Neural cell (in vitro differentiated cells): ENCODE measurements at regions not wholly inside any gene's neighbourhood (a gene's known extent, or its start where the extent isn't known, plus 50 kb on each side); places are given as distances from the start of the nearest gene placed in this dataset.

ENCODE experiments used
- H2AFZ ChIP-seq: fragments of 200-600, 300-800 bp; sonication (generic), shearing (Covaris generic); 2 replicates; pipeline ENCODE4 v1.6.0; 2014; ENCODE audit warnings: low read depth, mild to moderate bottlenecking, antibody characterized with exemption, low read length, moderate library complexity
- H3F3A ChIP-seq: fragments of 200-600 bp; shearing (Covaris generic); 2 replicates; pipeline ENCODE4 v1.6.1; 2016; ENCODE audit warnings: mild to moderate bottlenecking, moderate library complexity, mixed read lengths, antibody characterized with exemption, low read length; ENCODE audit not compliant: insufficient read depth, poor library complexity, severe bottlenecking
- H3K27ac ChIP-seq: fragments of 200-600, 300-800 bp; sonication (generic), shearing (Covaris generic); 2 replicates; pipeline ENCODE4 v1.5.1; 2014; ENCODE audit warnings: mild to moderate bottlenecking, low read length, moderate library complexity
- H3K27me3 ChIP-seq: fragments of 300-800, 200-600 bp; sonication (generic), shearing (Covaris generic); 2 replicates; pipeline ENCODE4 v1.6.0; 2014; ENCODE audit warnings: mild to moderate bottlenecking, low read depth, low read length, moderate library complexity; ENCODE audit not compliant: insufficient read depth
- H3K36me3 ChIP-seq: fragments of 300-800, 200-600 bp; sonication (generic), shearing (Covaris generic); 2 replicates; pipeline ENCODE4 v1.5.1; 2014; ENCODE audit warnings: mild to moderate bottlenecking, antibody characterized with exemption, low read length, moderate library complexity; ENCODE audit not compliant: insufficient read depth
- H3K4me2 ChIP-seq: fragments of 300-800, 200-600 bp; sonication (generic), shearing (Covaris generic); 2 replicates; pipeline ENCODE4 v1.6.0; 2014; ENCODE audit warnings: mild to moderate bottlenecking, low read length
- H3K4me3 ChIP-seq: fragments of 300-800, 200-600 bp; sonication (generic), shearing (Covaris generic); 2 replicates; pipeline ENCODE4 v1.5.1; 2014; ENCODE audit warnings: mild to moderate bottlenecking, low read length, moderate library complexity
- H3K79me2 ChIP-seq: fragments of 200-600 bp; shearing (Covaris generic); replicated peaks from 2 replicates; pipeline ENCODE4 v1.6.0; 2014; ENCODE audit warnings: mild to moderate bottlenecking, low read length, moderate library complexity; ENCODE audit not compliant: insufficient read depth
- H3K9ac ChIP-seq: fragments of 300-800, 200-600 bp; sonication (generic), shearing (Covaris generic); 2 replicates; pipeline ENCODE4 v1.6.1; 2016; ENCODE audit warnings: mild to moderate bottlenecking, low read length, mixed read lengths
- H3K9me2 ChIP-seq: fragments of 200-600 bp; shearing (Covaris generic); 2 replicates; pipeline ENCODE4 v1.6.1; 2016; ENCODE audit warnings: mild to moderate bottlenecking, low read length, mixed read lengths; ENCODE audit not compliant: insufficient read depth
- H3K9me3 ChIP-seq: fragments of 200-600, 300-800 bp; sonication (generic), shearing (Covaris generic); 2 replicates; pipeline ENCODE4 v1.6.1; 2016; ENCODE audit warnings: mild to moderate bottlenecking, mixed run types, low read length, moderate library complexity, mixed read lengths
- H4K20me1 ChIP-seq: fragments of 200-600 bp; shearing (Covaris generic); 2 replicates; pipeline ENCODE4 v1.6.1; 2016; ENCODE audit warnings: mild to moderate bottlenecking, mixed run types; ENCODE audit not compliant: insufficient read depth
- CTCF ChIP-seq: fragments of 450-650 bp; IDR thresholded peaks from 2 replicates; pipeline ENCODE4 v1.5.1; 2014; ENCODE audit warnings: antibody characterized with exemption, mild to moderate bottlenecking, moderate library complexity; ENCODE audit not compliant: poor library complexity, severe bottlenecking
- EP300 ChIP-seq: fragments of 450-650 bp; conservative IDR thresholded peaks from 2 replicates; pipeline ENCODE4 v1.6.1; 2014; ENCODE audit warnings: antibody characterized with exemption, mild to moderate bottlenecking, moderate library complexity; ENCODE audit not compliant: poor library complexity, severe bottlenecking
- EZH2 ChIP-seq: fragments of 200-600, 300-800 bp; shearing (Covaris generic), sonication (generic); IDR thresholded peaks from 2 replicates; pipeline ENCODE4 v1.6.1; 2014; ENCODE audit warnings: antibody characterized with exemption, low read length, borderline replicate concordance, mild to moderate bottlenecking; ENCODE audit not compliant: insufficient read depth, poor library complexity, severe bottlenecking
- MXI1 ChIP-seq: fragments of 450-650 bp; conservative IDR thresholded peaks from 2 replicates; pipeline ENCODE4 v1.6.1; 2014; ENCODE audit warnings: antibody characterized with exemption, mild to moderate bottlenecking; ENCODE audit not compliant: poor library complexity, severe bottlenecking
- POLR2AphosphoS5 ChIP-seq: IDR thresholded peaks from 2 replicates; pipeline ENCODE4 v1.6.1; 2012
- RAD21 ChIP-seq: fragments of 450-650 bp; conservative IDR thresholded peaks from 2 replicates; pipeline ENCODE4 v1.6.1; 2014; ENCODE audit warnings: antibody characterized with exemption, mild to moderate bottlenecking, moderate library complexity
- REST ChIP-seq: IDR thresholded peaks from 2 replicates; pipeline ENCODE4 v1.6.1; 2012; ENCODE audit warnings: borderline replicate concordance
- SMC3 ChIP-seq: fragments of 450-650 bp; conservative IDR thresholded peaks from 2 replicates; pipeline ENCODE4 v1.6.1; 2014; ENCODE audit warnings: antibody characterized with exemption, mild to moderate bottlenecking, moderate library complexity; ENCODE audit not compliant: poor library complexity
- TAF1 ChIP-seq: IDR thresholded peaks from 2 replicates; pipeline ENCODE4 v1.6.1; 2012; ENCODE audit warnings: low read depth

GRCh38 chr6:146908786-146909185 lies 295.4 kb upstream of the STXBP5 start:
- no peaks in the 10 kb centered on the region for H3K9me2 ChIP-seq
- no peak overlapping the region for H3K9ac ChIP-seq
- H3K4me3 ChIP-seq, result no peak overlapping the region
- H3K9me3 ChIP-seq, result no peaks in the 10 kb centered on the region
- H3K27me3 ChIP-seq, result no peaks in the 10 kb centered on the region
- H3K36me3 ChIP-seq, result no peaks in the 10 kb centered on the region
- H3K27ac ChIP-seq, result no peak overlapping the region
- no peak for TF ChIP-seq SMC3
- no peak for TF ChIP-seq REST
- no peak for TF ChIP-seq EP300
- TF ChIP-seq TAF1, result no peak
- TF ChIP-seq CTCF, result no peak
- TF ChIP-seq MXI1, result no peak
- no peak for TF ChIP-seq EZH2
- TF ChIP-seq POLR2AphosphoS5, result no peak
- no peak for TF ChIP-seq RAD21
- no peak overlapping the region for H2AFZ ChIP-seq
- H3K4me2 ChIP-seq, result no peak overlapping the region
- H4K20me1 ChIP-seq, result no peaks in the 10 kb centered on the region
- no peaks in the 10 kb centered on the region for H3K79me2 ChIP-seq
- H3F3A ChIP-seq, result no peaks in the 10 kb centered on the region

- no peaks in the 10 kb centered on the region for H3K9me3 ChIP-seq
- H3K9me2 ChIP-seq, result no peaks in the 10 kb centered on the region
- H3K36me3 ChIP-seq, result no peaks in the 10 kb centered on the region
- H2AFZ ChIP-seq, result no peak overlapping the region
- no peak overlapping the region for H3K9ac ChIP-seq
- no peaks in the 10 kb centered on the region for H3F3A ChIP-seq
- no peak for TF ChIP-seq REST
- TF ChIP-seq EP300, result no peak
- TF ChIP-seq CTCF, result no peak
- TF ChIP-seq RAD21, result no peak
- no peak for TF ChIP-seq TAF1
- TF ChIP-seq EZH2, result no peak
- TF ChIP-seq POLR2AphosphoS5, result no peak
- TF ChIP-seq MXI1, result no peak
- no peak for TF ChIP-seq SMC3
- H3K4me2 ChIP-seq, result no peak overlapping the region
- no peaks in the 10 kb centered on the region for H4K20me1 ChIP-seq
- H3K27ac ChIP-seq, result no peak overlapping the region
- H3K27me3 ChIP-seq, result no peaks in the 10 kb centered on the region
- H3K4me3 ChIP-seq, result no peak overlapping the region
- no peaks in the 10 kb centered on the region for H3K79me2 ChIP-seq
Measured at GRCh38 chr6:146909376-146909775, 294.8 kb upstream of the STXBP5 start.
